GM19193 (cell line): ENCODE measurements at regions not wholly inside any gene's neighbourhood (a gene's known extent, or its start where the extent isn't known, plus 50 kb on each side); places are given as distances from the start of the nearest gene placed in this dataset.

Source experiments
- POLR2A ChIP-seq: IDR thresholded peaks from 4 replicates; pipeline ENCODE4 v1.6.1; 2011; ENCODE audit not compliant: insufficient read depth, insufficient read length; ENCODE audit errors: extremely low read depth

DNA sequence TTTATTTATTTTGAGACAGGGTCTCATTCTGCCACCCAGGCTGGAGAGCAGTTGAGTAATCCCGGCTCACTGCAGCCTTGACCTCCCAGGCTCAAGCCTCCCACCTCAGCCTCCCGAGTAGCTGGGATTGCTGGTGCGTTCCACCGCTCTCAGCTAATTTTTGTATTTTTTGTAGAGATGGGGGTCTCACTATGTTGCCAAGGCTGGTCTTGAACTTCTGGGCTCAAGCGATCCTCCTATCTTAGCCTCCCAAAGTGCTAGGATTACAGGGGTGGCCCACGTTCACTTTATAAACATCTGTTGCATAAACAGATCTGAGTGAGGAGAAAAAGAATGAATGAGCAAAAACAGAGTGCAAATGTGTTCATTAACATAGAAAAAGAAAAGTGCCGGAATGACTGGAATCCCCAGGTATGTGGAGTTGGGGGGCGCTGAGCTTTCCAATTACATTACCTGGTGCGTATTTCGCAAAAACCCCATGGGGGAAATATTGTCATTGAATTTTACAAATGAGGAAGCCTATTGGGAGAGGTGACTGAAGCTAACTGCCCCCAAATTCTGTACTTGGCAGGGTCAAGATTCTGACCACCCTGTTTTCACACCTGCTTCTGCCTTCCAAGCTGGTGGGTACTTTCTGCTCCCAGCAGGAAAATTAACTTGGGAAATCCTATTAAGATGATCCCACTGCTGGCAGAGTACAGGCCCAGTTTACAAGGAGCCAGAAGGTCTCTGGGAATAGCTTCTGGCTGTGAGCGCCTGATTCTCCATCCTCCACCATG is 207.7 kb upstream of the JARID2 start:
- no peak for TF ChIP-seq POLR2A

DNA sequence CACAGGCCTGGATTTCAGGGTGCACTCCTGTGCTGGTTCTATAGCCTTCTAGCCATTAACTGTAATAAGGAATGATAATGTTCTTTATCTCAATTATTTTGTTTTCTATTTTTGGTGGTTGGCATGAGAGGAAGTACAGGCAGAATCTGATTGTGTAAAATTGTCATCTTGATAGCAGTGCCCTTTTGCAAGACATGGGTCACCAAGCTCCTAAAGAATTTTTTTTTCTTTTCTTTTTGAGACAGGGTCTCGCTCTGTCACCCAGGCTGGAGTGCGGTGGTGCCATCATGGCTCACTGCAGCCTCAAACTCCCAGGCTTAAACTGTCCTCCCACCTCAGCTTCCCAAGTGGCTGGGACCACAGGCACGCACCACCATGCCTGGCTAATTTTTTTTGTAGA is 206.7 kb upstream of the JARID2 start:
- TF ChIP-seq POLR2A, result no peak

DNA sequence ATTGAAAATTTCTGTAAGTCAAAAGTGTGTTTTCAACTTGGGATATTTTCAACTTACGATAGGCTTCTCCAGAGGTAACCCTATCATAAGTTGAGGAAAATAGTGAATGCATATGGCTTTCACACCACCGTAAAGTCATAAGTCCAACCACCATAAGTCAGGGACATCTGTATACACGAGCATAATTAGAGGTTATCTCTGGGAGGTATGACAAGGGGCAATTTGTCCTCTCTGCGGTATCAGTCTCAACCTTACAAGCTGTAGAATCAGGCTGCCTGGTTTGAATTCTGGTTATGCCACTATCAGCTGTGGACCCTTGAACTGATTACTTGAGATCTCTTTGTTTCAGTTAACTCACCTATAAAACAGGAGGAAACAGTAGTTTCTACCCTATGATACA is 202.9 kb upstream of the JARID2 start:
- TF ChIP-seq POLR2A, result no peak

DNA sequence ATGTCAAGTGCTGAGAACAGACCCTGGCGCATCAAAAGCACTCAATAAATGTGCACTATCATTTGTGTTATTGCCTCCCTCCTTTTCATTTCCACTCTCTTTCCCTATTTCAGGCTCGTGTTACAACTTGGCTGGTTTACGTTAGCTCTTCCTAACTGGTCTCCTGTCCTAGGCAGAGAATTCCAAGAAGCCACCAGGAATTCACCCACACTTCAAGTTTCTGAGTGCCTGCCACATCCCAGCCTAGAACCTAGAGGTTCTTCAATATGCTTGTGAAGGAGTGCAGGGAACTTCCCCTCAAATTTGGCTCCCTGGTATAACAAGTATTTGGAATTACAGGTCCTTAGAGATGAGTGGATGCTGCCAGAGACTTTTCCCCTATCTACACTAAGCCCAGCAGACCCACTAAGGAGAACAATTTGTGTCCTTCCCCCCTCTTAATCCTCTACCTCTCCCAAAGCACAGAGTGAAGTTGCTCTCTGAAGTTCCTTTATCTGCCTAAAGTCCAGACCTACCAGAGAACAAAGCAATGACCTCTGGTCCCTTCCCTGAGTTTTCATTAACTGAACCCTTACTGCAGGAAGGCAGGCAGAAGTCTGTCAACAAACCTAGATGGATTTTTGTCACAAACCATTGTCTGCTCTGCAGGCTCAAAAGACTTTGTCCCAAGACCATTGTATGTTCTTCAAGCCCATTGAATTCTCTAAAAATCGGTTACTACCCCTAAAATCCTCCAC is 201.6 kb upstream of the JARID2 start:
- no peak for TF ChIP-seq POLR2A

DNA sequence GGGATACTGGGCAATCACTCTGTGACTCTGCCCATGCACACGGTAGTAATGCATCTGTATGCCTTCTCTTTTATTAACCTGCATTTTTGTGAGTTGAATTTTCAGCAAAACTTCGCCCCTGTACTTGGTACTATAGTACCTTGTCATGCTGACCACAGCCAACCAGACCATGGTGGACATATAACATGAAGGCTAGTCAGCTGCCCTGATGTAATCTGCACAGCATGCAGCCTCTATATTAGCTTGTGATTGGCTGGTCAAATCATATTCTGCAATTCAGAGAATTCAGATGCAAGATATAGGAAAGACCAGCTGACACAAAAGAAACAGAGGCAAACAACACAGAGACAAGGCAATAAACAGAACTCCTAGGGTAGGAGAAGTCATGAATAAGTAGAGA is 200.9 kb upstream of the JARID2 start:
- TF ChIP-seq POLR2A, result no peak

DNA sequence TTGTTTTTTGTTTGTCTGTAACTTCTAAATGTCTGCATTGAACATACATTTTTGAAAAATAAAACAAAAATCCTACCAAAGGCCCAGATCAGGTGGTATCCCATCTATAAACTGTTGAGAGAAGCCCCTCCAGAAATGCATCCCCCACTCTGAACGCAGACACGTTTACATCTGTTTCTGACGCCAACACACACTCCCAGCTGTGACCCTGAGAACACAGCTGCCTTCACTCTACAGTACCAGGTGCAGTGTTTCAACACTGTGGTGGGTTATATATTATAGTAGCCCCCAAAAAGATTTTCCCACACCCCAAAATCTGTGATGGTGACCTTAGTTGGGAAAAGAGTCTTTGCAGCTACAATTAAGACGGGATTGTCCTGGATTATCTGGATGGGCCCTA is 199.1 kb upstream of the JARID2 start:
- TF ChIP-seq POLR2A, result no peak

DNA sequence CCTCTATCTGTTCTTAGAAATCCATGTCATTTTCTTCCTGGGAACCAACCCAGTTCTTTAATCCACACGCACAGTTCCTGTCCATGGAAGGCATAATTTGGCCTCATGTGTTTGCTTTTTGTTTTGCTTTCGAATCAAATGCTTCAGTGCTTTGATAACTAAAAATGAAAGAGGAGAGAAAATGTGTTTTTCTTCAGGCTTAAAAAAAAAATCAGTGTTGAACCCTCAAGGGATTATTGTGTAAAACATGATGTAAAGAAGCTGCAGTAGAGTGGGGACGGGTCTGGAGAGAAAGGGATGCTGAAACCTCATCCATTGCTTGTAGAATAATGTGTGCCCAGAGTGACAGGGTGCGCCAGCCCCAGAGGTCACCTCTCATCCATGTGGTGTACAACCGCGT is 197.5 kb upstream of the JARID2 start:
- TF ChIP-seq POLR2A, result no peak

DNA sequence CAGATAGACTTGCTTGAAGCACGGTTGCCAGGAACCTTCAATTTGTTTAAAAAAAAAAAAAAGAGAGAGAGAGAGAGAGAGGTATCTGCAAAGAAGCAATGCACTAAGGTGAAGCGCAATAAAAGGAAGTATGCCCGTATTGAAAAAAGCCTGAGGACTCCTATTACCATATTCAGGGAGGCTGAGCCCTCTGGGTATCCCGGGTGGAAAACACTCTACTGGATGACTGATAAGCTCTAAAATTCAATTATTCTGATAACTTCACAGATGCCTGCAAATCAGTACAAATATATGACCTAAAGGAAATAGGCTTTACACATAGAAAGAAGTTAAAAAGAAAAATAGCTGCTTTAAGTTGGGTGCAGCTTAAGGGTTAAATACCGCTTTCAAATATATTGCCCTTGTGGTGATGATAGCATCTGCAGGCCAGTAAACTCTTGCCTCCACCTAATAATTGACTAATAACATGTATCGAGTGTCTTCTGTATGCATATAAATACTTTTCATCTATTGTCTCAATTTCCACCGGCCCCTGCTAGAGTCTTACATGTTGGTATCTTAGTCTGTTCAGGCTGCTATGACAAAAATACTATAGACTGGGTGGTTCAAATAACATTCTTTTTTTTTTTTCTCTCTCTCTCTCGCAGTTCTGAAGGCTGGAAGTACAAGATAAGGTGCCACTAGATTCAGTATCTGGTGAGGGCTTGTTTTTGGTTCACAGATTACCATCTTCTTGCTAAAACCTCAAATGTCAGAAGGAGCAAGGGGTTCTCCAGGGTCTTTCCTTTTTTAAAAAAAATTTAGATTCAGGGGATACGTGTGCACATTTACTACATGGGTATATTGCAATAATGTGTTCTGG is 187.4 kb upstream of the JARID2 start:
- TF ChIP-seq POLR2A, result no peak

DNA sequence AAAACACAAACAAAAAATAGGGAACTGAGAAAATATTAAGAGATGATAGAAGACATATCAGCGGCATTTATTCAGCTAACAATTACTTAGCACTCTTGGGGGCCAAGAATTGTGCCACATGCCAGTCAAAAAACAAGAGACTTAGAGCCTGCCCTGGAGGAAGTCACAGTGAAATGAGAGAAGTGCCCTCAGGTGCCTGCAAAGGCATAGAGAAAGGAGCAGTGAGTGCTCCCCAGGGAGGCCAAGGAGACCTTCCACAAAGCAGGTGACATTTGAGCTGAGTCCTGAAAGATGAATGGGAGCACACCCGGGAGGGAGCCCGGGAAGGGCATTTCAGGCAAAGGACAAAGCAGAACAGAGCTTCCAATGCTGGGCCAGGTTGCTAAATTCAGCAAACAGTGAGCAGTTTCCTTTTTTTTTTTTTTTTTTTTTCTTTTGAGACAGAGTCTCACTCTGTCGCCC is 184.7 kb upstream of the JARID2 start:
- no peak for TF ChIP-seq POLR2A

DNA sequence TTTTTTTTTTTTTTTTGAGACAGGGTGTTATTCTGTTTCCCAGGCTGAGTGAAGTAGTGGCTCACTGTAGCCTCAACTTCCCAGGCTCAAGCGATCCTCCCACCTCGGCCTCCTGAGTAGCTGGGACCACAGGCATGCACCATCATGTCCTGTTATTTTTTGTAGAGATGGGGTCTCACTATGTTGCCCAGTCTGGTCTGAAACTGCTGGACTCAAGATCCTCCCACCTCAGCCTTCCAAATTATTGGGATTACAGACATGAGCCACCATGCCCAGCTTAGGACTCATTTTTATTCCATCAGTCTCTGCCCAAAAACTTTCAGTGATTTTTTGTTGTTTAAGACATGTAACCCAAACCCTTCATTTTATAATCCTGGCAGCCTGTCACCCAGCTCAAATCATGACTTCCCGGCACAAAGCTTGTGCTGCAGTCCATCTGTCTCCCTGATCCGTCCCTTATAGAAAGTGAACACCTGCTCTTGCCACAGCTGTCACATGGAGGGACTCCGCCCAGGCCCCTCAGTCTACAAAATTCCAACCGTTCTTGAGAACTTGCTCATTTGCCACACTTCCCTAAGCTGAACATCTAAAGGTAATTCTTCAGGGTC is 183.9 kb upstream of the JARID2 start:
- no peak for TF ChIP-seq POLR2A

DNA sequence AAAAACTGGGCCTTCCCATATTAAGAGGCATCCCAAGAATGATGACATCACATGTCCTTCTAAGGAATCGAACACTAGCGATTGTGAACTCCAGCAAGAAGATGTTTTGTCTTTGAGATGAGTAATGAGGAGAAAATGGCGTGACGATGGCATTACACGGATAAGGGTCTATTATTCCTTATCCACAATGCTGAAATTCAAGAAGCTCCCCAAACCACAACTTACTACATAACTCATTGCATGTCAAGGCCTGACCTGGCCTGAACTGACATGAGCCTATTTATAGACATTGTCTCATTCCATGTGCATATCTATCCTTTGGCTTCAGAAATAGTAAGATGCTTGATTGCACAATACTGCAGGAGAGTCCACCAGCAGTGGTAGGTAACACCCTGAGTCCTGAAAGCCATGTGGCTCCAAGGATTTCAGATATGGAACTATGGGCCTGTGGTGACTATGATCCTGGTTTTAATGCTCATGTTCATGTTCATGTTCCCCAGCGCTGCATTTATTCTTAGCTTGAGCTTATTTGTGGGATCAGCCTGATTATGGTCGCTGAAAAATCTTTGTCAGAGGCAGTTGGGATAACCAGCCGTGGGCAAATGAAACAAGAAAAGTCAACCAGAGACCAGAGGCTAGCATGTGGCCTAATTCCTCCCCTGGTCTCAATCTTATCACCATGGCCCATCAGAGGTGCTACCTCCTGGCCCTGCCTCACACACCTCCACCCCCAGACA is 183.2 kb upstream of the JARID2 start:
- TF ChIP-seq POLR2A, result no peak

DNA sequence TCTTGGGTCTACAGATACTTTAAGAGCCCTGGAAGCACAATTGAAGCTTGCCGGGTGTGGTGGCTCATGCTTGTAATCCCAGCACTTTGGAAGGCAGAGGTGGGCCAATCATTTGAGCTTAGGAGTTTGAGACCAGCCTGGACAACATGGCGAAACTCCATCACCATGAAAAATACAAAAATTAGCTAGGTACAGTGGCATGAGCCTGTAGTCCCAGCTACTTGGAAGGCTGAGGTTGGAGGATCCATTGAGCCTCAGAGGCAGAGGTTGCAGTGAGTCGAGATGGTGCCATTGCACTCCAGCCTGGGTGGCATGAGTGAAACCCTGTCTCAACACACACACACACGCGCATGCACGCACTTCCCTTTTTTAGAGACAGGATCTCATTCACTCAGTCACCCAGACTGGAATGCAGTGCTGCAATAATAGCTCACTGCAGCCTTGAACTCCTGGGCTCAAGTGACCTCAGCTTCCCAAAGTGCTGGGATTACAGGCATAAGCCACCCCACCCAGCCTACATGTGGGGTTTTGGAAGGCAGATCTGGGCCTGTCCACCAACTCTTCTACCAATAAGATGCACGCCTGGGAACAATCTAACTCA is 182.5 kb upstream of the JARID2 start:
- TF ChIP-seq POLR2A, result no peak

DNA sequence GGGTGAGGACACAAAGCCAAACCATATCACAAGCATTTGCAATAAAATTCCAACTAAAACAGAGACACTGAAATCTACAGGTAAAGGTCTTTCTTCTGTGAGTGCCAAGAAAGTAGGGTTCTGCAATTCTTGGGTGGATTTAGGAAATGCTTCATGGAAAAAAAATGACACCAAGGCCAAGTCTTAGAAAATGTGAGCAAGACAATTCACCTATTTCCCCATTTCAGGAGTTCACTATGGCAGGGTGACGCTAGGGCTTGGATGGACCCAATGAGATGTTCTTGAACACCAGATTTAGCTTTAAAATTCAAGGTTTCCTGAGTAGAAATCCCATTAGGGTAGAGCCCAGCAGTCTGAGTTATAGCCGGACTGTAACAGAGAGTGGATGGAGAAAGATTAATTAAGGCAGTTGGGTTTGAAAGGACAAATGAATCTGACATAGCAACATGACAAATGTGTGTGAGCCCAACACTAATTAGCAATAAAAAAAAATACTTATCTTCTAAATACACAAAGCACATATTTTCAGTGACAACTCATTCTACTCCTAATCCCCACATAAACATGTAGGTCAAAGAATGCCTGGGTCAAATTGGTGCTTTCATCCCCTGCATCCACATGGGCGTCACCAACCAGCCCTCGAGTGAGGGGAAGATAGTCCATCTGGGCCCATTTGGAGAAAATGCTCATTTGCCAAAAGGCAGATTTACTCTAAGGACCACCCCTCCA is 180.4 kb upstream of the JARID2 start:
- no peak for TF ChIP-seq POLR2A
